ENCODE measurements at regions not wholly inside any gene's neighbourhood (a gene's known extent, or its start where the extent isn't known, plus 50 kb on each side); places are given as distances from the start of the nearest gene placed in this dataset.

DNA sequence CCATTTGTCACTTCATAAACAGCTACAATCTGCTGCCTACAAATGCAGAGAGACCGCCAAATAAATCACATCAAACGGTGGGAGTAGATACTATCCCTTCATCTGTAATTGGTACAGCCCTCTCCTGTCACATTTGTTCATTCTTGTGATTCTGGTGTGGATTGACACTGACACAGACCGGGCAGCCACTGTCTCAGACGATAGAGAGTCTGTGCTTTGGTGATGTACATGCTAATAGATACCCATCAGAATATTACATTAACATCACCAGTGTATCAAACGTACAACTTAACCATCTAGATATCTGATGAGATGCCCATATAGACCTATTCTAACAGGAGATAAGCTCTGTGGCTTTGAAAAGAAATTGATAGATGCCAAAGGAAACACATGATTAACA, 419.7 kb upstream of the ZEB2 start:
- ChIA-PET POLR2A (no interaction called here), CTCF (interaction anchor here (1.6 kb wide), 1 partner anchor 9 kb away, joined by 3 read pairs; no protein-coding TSS in a partner anchor)
- DNase-seq (ENCODE audit: extremely low spot score): no peak
- no peak for TF ChIP-seq CTCF (IDR thresholded peaks at IDR 0.05; ENCODE audit: control extremely low read depth, extremely low read depth, low read depth, missing control alignments)

DNA sequence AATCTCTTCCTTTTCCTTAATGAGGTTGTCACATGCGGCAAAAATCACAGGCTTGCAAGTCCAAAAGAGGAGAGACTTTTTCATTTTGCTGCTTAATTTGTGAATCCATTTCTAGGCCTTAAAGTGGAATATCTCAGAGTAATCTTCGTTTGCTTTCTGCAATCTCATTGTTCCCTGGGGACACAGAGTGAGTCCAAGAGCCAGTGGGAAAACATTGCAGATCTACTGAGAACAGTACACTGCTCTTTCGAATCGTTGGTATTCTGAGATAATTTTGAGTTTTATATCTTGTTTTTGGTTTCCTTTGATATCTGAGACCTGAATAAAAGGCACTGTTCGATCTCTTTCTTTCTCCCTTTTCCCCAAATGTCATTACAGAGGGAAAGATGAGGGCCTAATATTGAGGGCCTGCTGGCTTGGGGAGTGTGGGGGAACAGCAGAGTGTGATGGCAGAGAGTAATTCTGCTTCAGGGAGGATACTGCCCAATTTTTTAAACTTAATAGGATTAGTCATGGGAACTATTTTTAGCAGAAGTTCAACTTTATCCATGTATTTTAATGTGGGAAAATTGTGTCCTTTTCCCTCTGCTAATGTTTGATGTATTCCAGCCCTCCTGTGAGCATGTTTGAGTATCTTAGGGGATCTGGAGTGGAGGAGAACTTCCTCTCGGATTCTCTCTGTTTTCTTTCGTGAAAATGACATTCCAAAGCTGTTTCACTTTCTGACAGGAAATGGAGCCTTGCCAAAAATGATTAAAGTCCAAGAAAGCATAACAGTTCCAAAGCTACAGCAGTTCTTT, 418.2 kb upstream of the ZEB2 start:
- ChIA-PET POLR2A (no interaction called here), CTCF (no interaction called here)
- no peak for TF ChIP-seq CTCF (IDR thresholded peaks at IDR 0.05; ENCODE audit: control extremely low read depth, extremely low read depth, low read depth, missing control alignments)
- DNase-seq (ENCODE audit: extremely low spot score): no peak

DNA sequence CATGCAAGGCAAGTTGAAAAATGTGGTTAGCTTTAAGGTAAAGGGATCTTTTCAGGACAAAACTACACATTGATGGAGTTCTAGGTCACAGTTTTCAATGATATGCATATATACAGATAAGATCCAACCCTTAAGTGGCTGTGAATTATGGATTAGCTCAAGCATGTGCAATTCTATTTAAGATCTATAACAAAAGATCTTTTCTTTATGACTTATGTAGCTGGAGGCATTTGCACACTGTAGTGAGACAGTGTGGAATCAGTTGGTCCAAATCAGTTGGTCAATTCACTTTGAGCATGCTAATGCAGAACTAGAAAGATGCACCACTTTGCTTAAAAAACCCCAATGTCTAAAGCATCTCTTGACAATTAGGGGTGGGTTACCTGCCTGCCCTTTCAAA, 417.1 kb upstream of the ZEB2 start:
- no peak for TF ChIP-seq CTCF (IDR thresholded peaks at IDR 0.05; ENCODE audit: control extremely low read depth, extremely low read depth, low read depth, missing control alignments)
- DNase-seq (ENCODE audit: extremely low spot score): no peak
- ChIA-PET POLR2A (no interaction called here), CTCF (interaction anchor here (0.8 kb wide), 1 partner anchor 16 kb away, joined by 4 read pairs; no protein-coding TSS in a partner anchor)

GRCh38 chr2:144936442-144936841, 416.5 kb upstream of the ZEB2 start:
- no peak for TF ChIP-seq CTCF (IDR thresholded peaks at IDR 0.05; ENCODE audit: control extremely low read depth, extremely low read depth, low read depth, missing control alignments)
- DNase-seq (ENCODE audit: extremely low spot score): no peak
- POLR2A ChIA-PET: no interaction called here
- CTCF ChIA-PET: interaction anchor here (0.8 kb wide), 1 partner anchor 17 kb away, joined by 4 read pairs; no protein-coding TSS in a partner anchor

- CTCF ChIA-PET: no interaction called here
- DNase-seq (ENCODE audit: extremely low spot score): no peak
Observed at GRCh38 chr2:144935736-144936135, 415.8 kb upstream of the ZEB2 start.

GRCh38 chr2:144935191-144935590, 415.3 kb upstream of the ZEB2 start:
- no peak for TF ChIP-seq CTCF (IDR thresholded peaks at IDR 0.05; ENCODE audit: control extremely low read depth, extremely low read depth, low read depth, missing control alignments)
- no peak for DNase-seq (ENCODE audit: extremely low spot score)
- POLR2A ChIA-PET: no interaction called here
- CTCF ChIA-PET: no interaction called here

More at GRCh38 chr2:144935736-144936135, 415.8 kb upstream of the ZEB2 start:
- no peak for TF ChIP-seq CTCF (IDR thresholded peaks at IDR 0.05; ENCODE audit: control extremely low read depth, extremely low read depth, low read depth, missing control alignments)
- POLR2A ChIA-PET: no interaction called here
